ENCODE measurements at regions not wholly inside any gene's neighbourhood (a gene's known extent, or its start where the extent isn't known, plus 50 kb on each side); places are given as distances from the start of the nearest gene placed in this dataset.
"Not testable (repeated sequence)": the region's sequence is repeated elsewhere in the genome, so short reads cannot be mapped to it uniquely, and the experiment has no call there.

GRCh38 chr12:14236641-14237040 is 128.8 kb upstream of the ATF7IP start:
- ATAC-seq, H3K27ac Mint-ChIP-seq, H3K4me3 Mint-ChIP-seq: not testable (repeated sequence)

GRCh38 chr12:14238221-14238792 is 127.2 kb upstream of the ATF7IP start:
- Mint-ChIP-seq H3K4me3 (no peak overlapping the region), H3K36me3 (ENCODE audit: low read depth) (no peaks in the 10 kb centered on the region), H3K27me3 (no peaks in the 10 kb centered on the region), H3K27ac (peak overlapping the region; percentile 96), H3K4me1 (peaks cover 16% of the 10 kb centered on the region)
- DNase-seq (no peak), ATAC-seq (peak; percentile 52)
- H3K9me3 ChIP-seq (ENCODE audit: control insufficient read depth, low read length, poor library complexity, severe bottlenecking) = peaks cover 2% of the 10 kb centered on the region

More at GRCh38 chr12:14236641-14237040, 128.8 kb upstream of the ATF7IP start:
- DNase-seq; H3K9me3 ChIP-seq (ENCODE audit: control insufficient read depth, low read length, poor library complexity, severe bottlenecking); H3K27me3 Mint-ChIP-seq; H3K36me3 Mint-ChIP-seq (ENCODE audit: low read depth): not testable (repeated sequence)
- peaks cover 16% of the 10 kb centered on the region for H3K4me1 Mint-ChIP-seq

- peaks cover 16% of the 10 kb centered on the region for H3K4me1 Mint-ChIP-seq
- H3K27me3 Mint-ChIP-seq = no peaks in the 10 kb centered on the region
- peaks cover 2% of the 10 kb centered on the region for H3K9me3 ChIP-seq (ENCODE audit: control insufficient read depth, low read length, poor library complexity, severe bottlenecking)
- no peak for DNase-seq
- peak; percentile 68 for ATAC-seq
- peak overlapping the region; percentile 96 for H3K27ac Mint-ChIP-seq
- peak overlapping the region; percentile 89 for H3K4me3 Mint-ChIP-seq
- H3K36me3 Mint-ChIP-seq (ENCODE audit: low read depth) = no peaks in the 10 kb centered on the region
Measured at GRCh38 chr12:14239350-14239934, 126.0 kb upstream of the ATF7IP start.

- Mint-ChIP-seq H3K27ac (peak overlapping the region; percentile 96), H3K27me3 (no peaks in the 10 kb centered on the region), H3K4me3 (peak overlapping the region; percentile 89), H3K4me1 (peaks cover 16% of the 10 kb centered on the region), H3K36me3 (ENCODE audit: low read depth) (no peaks in the 10 kb centered on the region)
- peaks cover 6% of the 10 kb centered on the region for H3K9me3 ChIP-seq (ENCODE audit: control insufficient read depth, low read length, poor library complexity, severe bottlenecking)
- DNase-seq = peak in 1 of 3 donors; percentile 16
- peak; percentile 67 for ATAC-seq
Measured at GRCh38 chr12:14239935-14240872, 125.3 kb upstream of the ATF7IP start.

GRCh38 chr12:14240873-14241220 is 124.6 kb upstream of the ATF7IP start:
- no peak overlapping the region for H3K27ac Mint-ChIP-seq

GRCh38 chr12:14242825-14243224 is 122.7 kb upstream of the ATF7IP start:
- not testable (repeated sequence) for H3K4me3 Mint-ChIP-seq; H3K27ac Mint-ChIP-seq; ATAC-seq; H3K27me3 Mint-ChIP-seq; H3K9me3 ChIP-seq (ENCODE audit: control insufficient read depth, low read length, poor library complexity, severe bottlenecking); H3K36me3 Mint-ChIP-seq (ENCODE audit: low read depth); DNase-seq
- H3K4me1 Mint-ChIP-seq = peaks cover 16% of the 10 kb centered on the region

More at GRCh38 chr12:14240873-14241220, 124.6 kb upstream of the ATF7IP start:
- H3K4me3 Mint-ChIP-seq = no peak overlapping the region
- no peaks in the 10 kb centered on the region for H3K36me3 Mint-ChIP-seq (ENCODE audit: low read depth)
- H3K9me3 ChIP-seq (ENCODE audit: control insufficient read depth, low read length, poor library complexity, severe bottlenecking) = peaks cover 6% of the 10 kb centered on the region
- H3K4me1 Mint-ChIP-seq = peaks cover 16% of the 10 kb centered on the region
- ATAC-seq (no peak), DNase-seq (no peak)
- H3K27me3 Mint-ChIP-seq = no peaks in the 10 kb centered on the region

GRCh38 chr12:14243941-14244340 is 121.5 kb upstream of the ATF7IP start:
- peaks cover 16% of the 10 kb centered on the region for H3K4me1 Mint-ChIP-seq
- H3K36me3 Mint-ChIP-seq (ENCODE audit: low read depth) = no peaks in the 10 kb centered on the region
- ATAC-seq = no peak
- H3K27ac Mint-ChIP-seq = no peak overlapping the region
- no peaks in the 10 kb centered on the region for H3K27me3 Mint-ChIP-seq
- no peak overlapping the region for H3K4me3 Mint-ChIP-seq
- DNase-seq = no peak
- peaks cover 6% of the 10 kb centered on the region for H3K9me3 ChIP-seq (ENCODE audit: control insufficient read depth, low read length, poor library complexity, severe bottlenecking)

- H3K9me3 ChIP-seq (ENCODE audit: control insufficient read depth, low read length, poor library complexity, severe bottlenecking) = peaks cover 6% of the 10 kb centered on the region
- Mint-ChIP-seq H3K36me3 (ENCODE audit: low read depth) (no peaks in the 10 kb centered on the region), H3K4me1 (peaks cover 6% of the 10 kb centered on the region), H3K27me3 (no peaks in the 10 kb centered on the region), H3K4me3 (no peak overlapping the region), H3K27ac (no peak overlapping the region)
- no peak for DNase-seq
- ATAC-seq = no peak
Measured at GRCh38 chr12:14244876-14245669, 120.4 kb upstream of the ATF7IP start.

- H3K36me3 Mint-ChIP-seq (ENCODE audit: low read depth) = no peaks in the 10 kb centered on the region
- no peak overlapping the region for H3K4me3 Mint-ChIP-seq
- no peak overlapping the region for H3K27ac Mint-ChIP-seq
- no peaks in the 10 kb centered on the region for H3K27me3 Mint-ChIP-seq
- DNase-seq (no peak), ATAC-seq (no peak)
- peaks cover 4% of the 10 kb centered on the region for H3K9me3 ChIP-seq (ENCODE audit: control insufficient read depth, low read length, poor library complexity, severe bottlenecking)
- peaks cover 2% of the 10 kb centered on the region for H3K4me1 Mint-ChIP-seq
Measured at GRCh38 chr12:14247166-14247565, 118.3 kb upstream of the ATF7IP start.

- no peak for ATAC-seq
- H3K27ac Mint-ChIP-seq = no peak overlapping the region
Measured at GRCh38 chr12:14249368-14249767, 116.1 kb upstream of the ATF7IP start.

GRCh38 chr12:14252697-14253096 is 112.8 kb upstream of the ATF7IP start:
- Mint-ChIP-seq H3K4me3 (no peak overlapping the region), H3K27ac (no peak overlapping the region), H3K27me3 (no peaks in the 10 kb centered on the region), H3K4me1 (peaks cover 22% of the 10 kb centered on the region), H3K36me3 (ENCODE audit: low read depth) (no peaks in the 10 kb centered on the region)
- no peaks in the 10 kb centered on the region for H3K9me3 ChIP-seq (ENCODE audit: control insufficient read depth, low read length, poor library complexity, severe bottlenecking)
- no peak for DNase-seq
- no peak for ATAC-seq

More at GRCh38 chr12:14249368-14249767, 116.1 kb upstream of the ATF7IP start:
- DNase-seq = no peak
- peaks cover 4% of the 10 kb centered on the region for H3K9me3 ChIP-seq (ENCODE audit: control insufficient read depth, low read length, poor library complexity, severe bottlenecking)
- Mint-ChIP-seq H3K36me3 (ENCODE audit: low read depth) (no peaks in the 10 kb centered on the region), H3K4me3 (no peak overlapping the region), H3K4me1 (peaks cover 2% of the 10 kb centered on the region), H3K27me3 (no peaks in the 10 kb centered on the region)

GRCh38 chr12:14253496-14253895 is 112.0 kb upstream of the ATF7IP start:
- DNase-seq (no peak), ATAC-seq (no peak)
- Mint-ChIP-seq H3K4me3 (no peak overlapping the region), H3K36me3 (ENCODE audit: low read depth) (no peaks in the 10 kb centered on the region), H3K4me1 (peaks cover 30% of the 10 kb centered on the region), H3K27me3 (no peaks in the 10 kb centered on the region), H3K27ac (no peak overlapping the region)
- no peaks in the 10 kb centered on the region for H3K9me3 ChIP-seq (ENCODE audit: control insufficient read depth, low read length, poor library complexity, severe bottlenecking)

- ATAC-seq = no peak
- no peak overlapping the region for H3K4me3 Mint-ChIP-seq
- no peaks in the 10 kb centered on the region for H3K9me3 ChIP-seq (ENCODE audit: control insufficient read depth, low read length, poor library complexity, severe bottlenecking)
- peak overlapping the region; percentile 95 for H3K27ac Mint-ChIP-seq
- H3K36me3 Mint-ChIP-seq (ENCODE audit: low read depth) = no peaks in the 10 kb centered on the region
- DNase-seq = no peak
- no peaks in the 10 kb centered on the region for H3K27me3 Mint-ChIP-seq
- H3K4me1 Mint-ChIP-seq = peaks cover 32% of the 10 kb centered on the region
Measured at GRCh38 chr12:14254781-14255180, 110.7 kb upstream of the ATF7IP start.

All from T-helper 17 cell (primary cell).